ENCODE measurements at regions not wholly inside any gene's neighbourhood (a gene's known extent, or its start where the extent isn't known, plus 50 kb on each side); places are given as distances from the start of the nearest gene placed in this dataset.

DNA sequence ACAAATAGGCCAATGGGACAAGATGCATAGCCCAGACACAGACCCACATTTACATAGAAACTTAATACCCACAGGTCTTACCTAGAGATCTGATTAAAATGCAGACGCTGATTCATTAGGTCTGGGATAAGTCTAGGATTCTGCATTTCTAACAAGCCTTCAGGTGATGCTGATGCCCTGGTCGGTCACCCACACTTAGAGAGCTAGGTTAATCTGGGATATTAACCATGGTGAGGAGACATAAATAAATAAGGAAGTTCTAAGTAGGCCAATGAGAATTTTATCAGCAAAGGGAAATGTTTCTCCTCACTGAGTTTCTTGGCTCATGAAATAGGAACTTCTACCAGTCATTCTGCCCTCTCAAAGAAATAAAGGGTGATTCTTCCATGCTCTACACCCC lies 120.1 kb downstream of the BMP4 start:
- H3K56ac ChIP-seq (replicated peaks; ENCODE audit: insufficient read length, low read depth, low read length) = no peak overlapping the region
- POLR2A ChIA-PET (ENCODE audit: partially characterized antibody) = no interaction called here
- H4K8ac ChIP-seq (ENCODE audit: extremely low read depth, insufficient read depth, low read length) = no peak overlapping the region
- no peak overlapping the region for H2BK20ac ChIP-seq (ENCODE audit: low read length)
- H3K4me1 ChIP-seq (replicated peaks in 1 of 4; ENCODE audit: control insufficient read depth in 3 of 4, insufficient read depth in 4 of 4, low read length in 3 of 4) = no peaks in the 10 kb centered on the region
- H2AFZ ChIP-seq (ENCODE audit: low read length) = no peak overlapping the region
- H3K23ac ChIP-seq (ENCODE audit: insufficient read length) = no peak overlapping the region
- no peak overlapping the region for H2BK15ac ChIP-seq (ENCODE audit: low read length)
- CTCF ChIA-PET (ENCODE audit: partially characterized antibody) = no interaction called here
- no peak overlapping the region for H3K14ac ChIP-seq (ENCODE audit: insufficient read length)
- FAIRE-seq (no peak), DNase-seq (ENCODE audit: low read depth in 1 of 2, low spot score in 2 of 2) (no peak)
- no peaks in the 10 kb centered on the region for H3K79me2 ChIP-seq (ENCODE audit: control insufficient read depth in 1 of 2, insufficient read depth in 2 of 2, low read length in 2 of 2)
- no peak overlapping the region for H3K4ac ChIP-seq (replicated peaks; ENCODE audit: insufficient read length, low read depth, low read length)
- H3K4me3 ChIP-seq (ENCODE audit: extremely low read depth in 1 of 4, insufficient read depth in 2 of 4, low read depth in 3 of 4, low read length in 4 of 4) = no peak overlapping the region
- H2BK12ac ChIP-seq (ENCODE audit: low read depth, low read length) = no peak overlapping the region
- H3K79me1 ChIP-seq (ENCODE audit: low read depth, low read length) = no peaks in the 10 kb centered on the region
- H4K5ac ChIP-seq (ENCODE audit: insufficient read length, low read depth, low read length) = no peak overlapping the region
- no peaks in the 10 kb centered on the region for H3K36me3 ChIP-seq (ENCODE audit: control insufficient read depth in 2 of 4, insufficient read depth in 4 of 4, low read length in 3 of 4)
- TF ChIP-seq RAD21 (IDR thresholded peaks at IDR 0.05 in 1 of 2, conservative IDR thresholded peaks at IDR 0.05 in 1 of 2; ENCODE audit: low read depth in 2 of 2, low read length in 2 of 2) (no peak), ASH2L (IDR thresholded peaks at IDR 0.05; ENCODE audit: low read length) (no peak), SIRT6 (IDR thresholded peaks at IDR 0.05; ENCODE audit: low read length) (no peak), EZH2 (IDR thresholded peaks at IDR 0.05; ENCODE audit: low read depth, low read length, severe bottlenecking) (no peak), EP300 (IDR thresholded peaks at IDR 0.05; ENCODE audit: borderline replicate concordance in 1 of 2, low read depth in 2 of 2, low read length in 2 of 2) (no peak), SIX5 (IDR thresholded peaks at IDR 0.05; ENCODE audit: low read depth, low read length) (no peak), NRF1 (IDR thresholded peaks at IDR 0.05; ENCODE audit: low read depth, low read length) (no peak), KDM4A (IDR thresholded peaks at IDR 0.05; ENCODE audit: low read depth, low read length, severe bottlenecking) (no peak), SIN3A (conservative IDR thresholded peaks at IDR 0.05 in 1 of 2, IDR thresholded peaks at IDR 0.05 in 1 of 2; ENCODE audit: low read depth in 1 of 2, low read length in 2 of 2) (no peak)
- H3K27me3 ChIP-seq (replicated peaks in 1 of 4; ENCODE audit: control insufficient read depth in 3 of 4, extremely low read depth in 1 of 4, insufficient read depth in 3 of 4, low read length in 3 of 4) = no peaks in the 10 kb centered on the region
- H2BK5ac ChIP-seq (ENCODE audit: low read depth, low read length) = no peak overlapping the region
- H3K18ac ChIP-seq (ENCODE audit: extremely low read depth, low read length) = no peak overlapping the region
- H2AK5ac ChIP-seq (ENCODE audit: low read depth, low read length) = no peak overlapping the region
- 94% methylated on average over 2 of the region's 2 CpGs; no CpG with 5 or more reads in 1 of the 2 experiments for WGBS, 2 experiments (ENCODE audit: extremely low coverage in 1 of 2, insufficient coverage in 1 of 2, insufficient read length in 1 of 2, insufficient replicate concordance in 2 of 2, low coverage in 1 of 2, low lambda C conversion rate in 2 of 2, missing lambda C conversion rate in 1 of 2)
- no peak overlapping the region for H2BK120ac ChIP-seq (replicated peaks; ENCODE audit: low read depth, low read length)
- H3K27ac ChIP-seq (ENCODE audit: low read depth, low read length) = no peak overlapping the region
- H4K20me1 ChIP-seq (replicated peaks in 1 of 2; ENCODE audit: control insufficient read depth in 1 of 2, insufficient read depth in 2 of 2, low read length in 2 of 2) = no peaks in the 10 kb centered on the region
- H3K9me3 ChIP-seq (ENCODE audit: insufficient read depth in 2 of 2, low read depth in 1 of 2, low read length in 1 of 2) = no peaks in the 10 kb centered on the region
- H3K23me2 ChIP-seq (ENCODE audit: low read depth, low read length) = no peaks in the 10 kb centered on the region
- no peak overlapping the region for H4K91ac ChIP-seq (replicated peaks; ENCODE audit: insufficient read length, low read length)
- H3K4me2 ChIP-seq (ENCODE audit: insufficient read depth in 1 of 2, low read depth in 2 of 2, low read length in 2 of 2) = no peak overlapping the region
- no peak overlapping the region for H3K9ac ChIP-seq (replicated peaks in 1 of 4; ENCODE audit: extremely low read depth in 1 of 4, low read depth in 3 of 4, low read length in 3 of 4)

Data from H1 (cell line).